GM21717 (cell line): ENCODE measurements at regions not wholly inside any gene's neighbourhood (a gene's known extent, or its start where the extent isn't known, plus 50 kb on each side); places are given as distances from the start of the nearest gene placed in this dataset.

Experiments used
- ATAC-seq: cut with Tn5 transposase; IDR thresholded peaks from one replicate; pipeline ENCODE4 v1.9.1; 2021; ENCODE audit warnings: mild to moderate bottlenecking, moderate library complexity; ENCODE audit not compliant: unreplicated experiment

- no peak for ATAC-seq
These were observed 58.4 kb upstream of the NUDT12 start for GRCh38 chr5:103620851-103621547.

DNA sequence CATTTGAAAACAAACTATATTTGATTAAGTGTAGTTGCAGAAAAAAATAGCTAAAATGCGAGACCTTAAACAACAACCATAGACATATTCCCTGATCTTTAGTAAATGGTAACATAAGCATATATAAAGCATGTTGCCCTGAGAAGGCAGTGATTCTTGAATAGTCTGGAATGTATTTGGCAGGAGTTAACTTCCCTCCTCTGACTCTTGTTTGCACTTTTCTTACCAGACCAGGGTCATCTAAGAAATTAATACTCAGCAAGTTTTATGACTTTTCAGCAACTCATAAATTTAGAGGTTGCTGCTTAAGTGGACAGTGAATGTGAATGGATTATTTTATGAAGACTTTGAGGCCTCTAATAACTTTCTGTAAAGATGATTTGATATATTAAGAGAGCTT, 55.3 kb upstream of the NUDT12 start:
- no peak for ATAC-seq

GRCh38 chr5:103617090-103617489, 54.5 kb upstream of the NUDT12 start:
- ATAC-seq, result no peak

DNA sequence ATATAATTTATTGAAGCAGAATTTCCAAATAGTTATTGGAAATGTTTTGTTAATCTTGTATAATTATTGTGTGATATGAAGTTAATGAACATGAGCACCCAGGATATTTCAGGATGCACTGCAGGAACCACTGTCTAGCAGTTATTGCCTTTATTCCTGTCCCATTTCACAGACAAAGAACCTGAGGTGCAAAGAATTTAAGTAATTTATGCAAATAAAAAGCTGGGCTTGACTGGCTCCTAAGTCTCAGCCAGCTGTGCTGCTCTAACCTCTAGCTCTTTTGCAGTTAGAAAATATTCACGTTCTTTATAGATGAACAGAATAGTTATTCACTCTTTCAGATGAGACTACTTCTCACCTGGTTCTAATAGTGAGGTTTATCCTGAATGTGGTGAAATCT, 50.0 kb upstream of the NUDT12 start:
- no peak for ATAC-seq
